ENCODE measurements at regions not wholly inside any gene's neighbourhood (a gene's known extent, or its start where the extent isn't known, plus 50 kb on each side); places are given as distances from the start of the nearest gene placed in this dataset.

DNA sequence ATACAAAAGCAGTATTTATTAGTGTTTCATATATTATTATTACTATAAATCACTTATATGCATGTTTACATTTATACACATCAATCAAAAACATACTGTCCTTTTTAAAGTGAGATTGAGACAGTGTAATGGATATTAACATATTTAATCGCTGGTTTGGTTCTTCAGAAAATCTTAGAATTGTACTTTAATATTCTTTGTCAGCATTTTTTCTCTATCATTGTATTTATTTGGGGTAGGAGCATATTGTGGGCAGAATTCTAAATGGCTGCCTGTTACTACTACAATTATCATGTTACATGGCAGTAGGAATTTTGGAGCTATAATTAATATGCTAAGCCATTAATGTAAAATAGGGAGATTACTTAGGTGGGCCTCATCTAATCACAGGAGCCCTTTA, 722.6 kb downstream of the TLR4 start:
- TF ChIP-seq, protein P1, sequence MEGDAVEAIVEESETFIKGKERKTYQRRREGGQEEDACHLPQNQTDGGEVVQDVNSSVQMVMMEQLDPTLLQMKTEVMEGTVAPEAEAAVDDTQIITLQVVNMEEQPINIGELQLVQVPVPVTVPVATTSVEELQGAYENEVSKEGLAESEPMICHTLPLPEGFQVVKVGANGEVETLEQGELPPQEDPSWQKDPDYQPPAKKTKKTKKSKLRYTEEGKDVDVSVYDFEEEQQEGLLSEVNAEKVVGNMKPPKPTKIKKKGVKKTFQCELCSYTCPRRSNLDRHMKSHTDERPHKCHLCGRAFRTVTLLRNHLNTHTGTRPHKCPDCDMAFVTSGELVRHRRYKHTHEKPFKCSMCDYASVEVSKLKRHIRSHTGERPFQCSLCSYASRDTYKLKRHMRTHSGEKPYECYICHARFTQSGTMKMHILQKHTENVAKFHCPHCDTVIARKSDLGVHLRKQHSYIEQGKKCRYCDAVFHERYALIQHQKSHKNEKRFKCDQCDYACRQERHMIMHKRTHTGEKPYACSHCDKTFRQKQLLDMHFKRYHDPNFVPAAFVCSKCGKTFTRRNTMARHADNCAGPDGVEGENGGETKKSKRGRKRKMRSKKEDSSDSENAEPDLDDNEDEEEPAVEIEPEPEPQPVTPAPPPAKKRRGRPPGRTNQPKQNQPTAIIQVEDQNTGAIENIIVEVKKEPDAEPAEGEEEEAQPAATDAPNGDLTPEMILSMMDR (IDR thresholded peaks at IDR 0.05) = no peak
- TF ChIP-seq POLR2AphosphoS5 (IDR thresholded peaks at IDR 0.05; ENCODE audit: low read depth, low read length) (no peak), TCF7L2 (IDR thresholded peaks at IDR 0.05; ENCODE audit: low read depth, low read length) (no peak)
- TF ChIP-seq, protein P2, sequence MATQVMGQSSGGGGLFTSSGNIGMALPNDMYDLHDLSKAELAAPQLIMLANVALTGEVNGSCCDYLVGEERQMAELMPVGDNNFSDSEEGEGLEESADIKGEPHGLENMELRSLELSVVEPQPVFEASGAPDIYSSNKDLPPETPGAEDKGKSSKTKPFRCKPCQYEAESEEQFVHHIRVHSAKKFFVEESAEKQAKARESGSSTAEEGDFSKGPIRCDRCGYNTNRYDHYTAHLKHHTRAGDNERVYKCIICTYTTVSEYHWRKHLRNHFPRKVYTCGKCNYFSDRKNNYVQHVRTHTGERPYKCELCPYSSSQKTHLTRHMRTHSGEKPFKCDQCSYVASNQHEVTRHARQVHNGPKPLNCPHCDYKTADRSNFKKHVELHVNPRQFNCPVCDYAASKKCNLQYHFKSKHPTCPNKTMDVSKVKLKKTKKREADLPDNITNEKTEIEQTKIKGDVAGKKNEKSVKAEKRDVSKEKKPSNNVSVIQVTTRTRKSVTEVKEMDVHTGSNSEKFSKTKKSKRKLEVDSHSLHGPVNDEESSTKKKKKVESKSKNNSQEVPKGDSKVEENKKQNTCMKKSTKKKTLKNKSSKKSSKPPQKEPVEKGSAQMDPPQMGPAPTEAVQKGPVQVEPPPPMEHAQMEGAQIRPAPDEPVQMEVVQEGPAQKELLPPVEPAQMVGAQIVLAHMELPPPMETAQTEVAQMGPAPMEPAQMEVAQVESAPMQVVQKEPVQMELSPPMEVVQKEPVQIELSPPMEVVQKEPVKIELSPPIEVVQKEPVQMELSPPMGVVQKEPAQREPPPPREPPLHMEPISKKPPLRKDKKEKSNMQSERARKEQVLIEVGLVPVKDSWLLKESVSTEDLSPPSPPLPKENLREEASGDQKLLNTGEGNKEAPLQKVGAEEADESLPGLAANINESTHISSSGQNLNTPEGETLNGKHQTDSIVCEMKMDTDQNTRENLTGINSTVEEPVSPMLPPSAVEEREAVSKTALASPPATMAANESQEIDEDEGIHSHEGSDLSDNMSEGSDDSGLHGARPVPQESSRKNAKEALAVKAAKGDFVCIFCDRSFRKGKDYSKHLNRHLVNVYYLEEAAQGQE (IDR thresholded peaks at IDR 0.05; ENCODE audit: insufficient read depth in 1 of 2, low read depth in 2 of 2, low read length in 1 of 2) = no peak

All from Panc1 (cell line).